Testis (tissue), 2 donors: ENCODE measurements at regions not wholly inside any gene's neighbourhood (a gene's known extent, or its start where the extent isn't known, plus 50 kb on each side); places are given as distances from the start of the nearest gene placed in this dataset.

Experiments
- CTCF ChIP-seq, 3 experiments: fragments of 450-650 bp in 2 of 3; fragments of 200-600 bp in 1 of 3; sonication (generic) in 1 of 3; IDR thresholded peaks; one replicate each; pipeline ENCODE4 v1.5.1; 2016 to 2019; ENCODE audit warnings: antibody characterized with exemption in 3 of 3, mild to moderate bottlenecking in 2 of 3, moderate library complexity in 1 of 3
- POLR2A ChIP-seq: fragments of 450-650 bp; IDR thresholded peaks from one replicate; pipeline ENCODE4 v1.6.1; 2017; ENCODE audit warnings: antibody characterized with exemption, mild to moderate bottlenecking, moderate library complexity

GRCh38 chr1:245056913-245057312, 97.9 kb upstream of the KIF26B start:
- no peak for TF ChIP-seq CTCF (IDR thresholded peaks at IDR 0.05)
- no peak for TF ChIP-seq POLR2A
